Parathyroid adenoma (tissue), 2 donors: ENCODE measurements at regions not wholly inside any gene's neighbourhood (a gene's known extent, or its start where the extent isn't known, plus 50 kb on each side); places are given as distances from the start of the nearest gene placed in this dataset.
"Not testable (repeated sequence)": the region's sequence is repeated elsewhere in the genome, so short reads cannot be mapped to it uniquely, and the experiment has no call there.

Experiments
- H2AFZ ChIP-seq: fragments of 300-600 bp; sonication (generic); one replicate; pipeline ENCODE4 v1.7.0; 2017; ENCODE audit warnings: antibody characterized with exemption, mild to moderate bottlenecking
- H3K27ac ChIP-seq: fragments of 300-600 bp; sonication (generic); one replicate; pipeline ENCODE4 v1.7.0; 2017
- H3K27me3 ChIP-seq: fragments of 300-600 bp; sonication (generic); one replicate; pipeline ENCODE4 v1.7.0; 2017; ENCODE audit warnings: low read length; ENCODE audit not compliant: control insufficient read depth, insufficient read depth
- H3K36me3 ChIP-seq: fragments of 300-600 bp; sonication (generic); one replicate; pipeline ENCODE4 v1.7.0; 2017; ENCODE audit warnings: low read length; ENCODE audit not compliant: control insufficient read depth, insufficient read depth
- H3K4me1 ChIP-seq: fragments of 300-600 bp; sonication (generic); one replicate; pipeline ENCODE4 v1.7.0; 2017; ENCODE audit warnings: control low read depth
- H3K4me2 ChIP-seq: fragments of 300-600 bp; sonication (generic); one replicate; pipeline ENCODE4 v1.7.0; 2017; ENCODE audit warnings: low read length
- H3K4me3 ChIP-seq: fragments of 300-600 bp; sonication (generic); one replicate; pipeline ENCODE4 v1.7.0; 2017; ENCODE audit warnings: low read depth, low read length
- H3K79me2 ChIP-seq: fragments of 300-600 bp; sonication (generic); one replicate; pipeline ENCODE4 v1.7.0; 2017; ENCODE audit warnings: control low read depth
- H3K9ac ChIP-seq: fragments of 300-600 bp; sonication (generic); one replicate; pipeline ENCODE4 v1.7.0; 2017; ENCODE audit warnings: mild to moderate bottlenecking
- H3K9me3 ChIP-seq: fragments of 300-600 bp; sonication (generic); one replicate; pipeline ENCODE4 v1.7.0; 2017; ENCODE audit warnings: low read length; ENCODE audit not compliant: control insufficient read depth
- TF ChIP-seq, protein P1 (sequence below): fragments of 300-600 bp; sonication (generic); IDR thresholded peaks from one replicate; pipeline ENCODE4 v1.7.0; 2017; ENCODE audit warnings: antibody characterized with exemption, mild to moderate bottlenecking
- donor health status: primary hyperparathyroidism.

DNA sequence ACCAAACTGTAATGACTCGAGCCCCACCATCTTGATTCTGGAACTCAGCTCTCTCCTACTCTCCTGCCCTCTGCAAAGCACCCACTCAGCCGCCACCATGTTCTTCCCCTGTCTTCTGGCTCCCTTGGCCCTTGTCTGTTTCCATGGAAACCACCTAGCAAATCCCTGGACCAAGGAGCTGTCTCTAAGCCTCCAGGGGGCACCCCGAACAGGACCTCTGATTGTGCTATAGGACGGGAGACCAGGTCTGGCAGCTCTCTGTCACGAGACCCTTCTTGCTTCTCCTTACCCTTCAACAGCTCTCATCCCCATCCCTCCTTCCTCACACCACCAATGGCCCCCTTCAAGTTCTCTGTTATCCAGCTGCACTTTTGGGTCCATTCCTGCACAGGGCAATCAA, 277.7 kb upstream of the ZNF507 start:
- Histone ChIP-seq H3K4me1 (no peaks in the 10 kb centered on the region), H3K27me3 (no peaks in the 10 kb centered on the region), H3K4me3 (no peak overlapping the region), H3K36me3 (no peaks in the 10 kb centered on the region), H3K9ac (no peak overlapping the region), H3K79me2 (no peaks in the 10 kb centered on the region), H3K27ac (no peak overlapping the region), H2AFZ (no peak overlapping the region), H3K9me3 (no peaks in the 10 kb centered on the region), H3K4me2 (no peak overlapping the region)
- TF ChIP-seq, protein P1, sequence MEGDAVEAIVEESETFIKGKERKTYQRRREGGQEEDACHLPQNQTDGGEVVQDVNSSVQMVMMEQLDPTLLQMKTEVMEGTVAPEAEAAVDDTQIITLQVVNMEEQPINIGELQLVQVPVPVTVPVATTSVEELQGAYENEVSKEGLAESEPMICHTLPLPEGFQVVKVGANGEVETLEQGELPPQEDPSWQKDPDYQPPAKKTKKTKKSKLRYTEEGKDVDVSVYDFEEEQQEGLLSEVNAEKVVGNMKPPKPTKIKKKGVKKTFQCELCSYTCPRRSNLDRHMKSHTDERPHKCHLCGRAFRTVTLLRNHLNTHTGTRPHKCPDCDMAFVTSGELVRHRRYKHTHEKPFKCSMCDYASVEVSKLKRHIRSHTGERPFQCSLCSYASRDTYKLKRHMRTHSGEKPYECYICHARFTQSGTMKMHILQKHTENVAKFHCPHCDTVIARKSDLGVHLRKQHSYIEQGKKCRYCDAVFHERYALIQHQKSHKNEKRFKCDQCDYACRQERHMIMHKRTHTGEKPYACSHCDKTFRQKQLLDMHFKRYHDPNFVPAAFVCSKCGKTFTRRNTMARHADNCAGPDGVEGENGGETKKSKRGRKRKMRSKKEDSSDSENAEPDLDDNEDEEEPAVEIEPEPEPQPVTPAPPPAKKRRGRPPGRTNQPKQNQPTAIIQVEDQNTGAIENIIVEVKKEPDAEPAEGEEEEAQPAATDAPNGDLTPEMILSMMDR, result no peak

DNA sequence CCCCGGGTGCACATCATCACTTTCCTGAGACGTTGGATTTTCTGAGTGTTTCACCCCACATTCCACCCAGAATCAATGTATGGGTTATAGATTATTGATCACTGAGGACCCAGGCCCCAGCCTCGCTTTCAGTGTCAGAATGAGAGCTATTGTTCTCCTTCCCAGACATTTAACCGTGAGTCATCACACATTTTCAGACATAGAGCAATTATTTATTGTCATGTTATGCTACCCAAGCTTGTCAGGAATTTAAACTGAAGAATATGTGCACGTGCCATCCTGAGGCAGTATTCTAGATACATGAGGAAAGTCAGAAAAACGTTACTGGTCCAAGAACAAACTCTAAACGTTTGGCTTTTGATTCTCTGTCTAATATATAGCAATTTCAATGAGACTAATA, 276.6 kb upstream of the ZNF507 start:
- no peaks in the 10 kb centered on the region for H3K9me3 ChIP-seq
- TF ChIP-seq, protein P1, result no peak
- no peaks in the 10 kb centered on the region for H3K36me3 ChIP-seq

DNA sequence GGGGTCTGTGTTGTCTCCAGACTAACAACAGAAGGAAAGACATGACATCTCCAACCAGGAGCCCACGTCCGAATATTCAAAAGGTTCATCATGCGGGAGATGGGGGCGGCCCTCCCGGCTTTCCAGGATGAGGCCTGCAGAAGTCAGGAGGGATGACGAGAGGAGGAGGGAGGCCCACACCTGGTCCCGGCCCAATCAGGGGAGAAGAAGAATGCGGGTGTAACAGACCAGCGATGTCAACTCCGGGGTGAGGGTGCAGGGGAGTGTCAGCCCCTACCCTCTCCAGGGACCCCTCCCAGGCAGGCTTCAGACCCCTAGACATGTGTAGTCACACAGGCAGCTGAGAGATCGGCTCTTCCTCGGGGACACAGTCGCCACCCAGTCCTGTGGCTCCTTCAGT, 275.3 kb upstream of the ZNF507 start:
- no peak overlapping the region for H2AFZ ChIP-seq
- no peaks in the 10 kb centered on the region for H3K9me3 ChIP-seq
- H3K4me2 ChIP-seq, result no peak overlapping the region
- no peak overlapping the region for H3K27ac ChIP-seq
- no peaks in the 10 kb centered on the region for H3K36me3 ChIP-seq
- no peak overlapping the region for H3K4me3 ChIP-seq
- H3K9ac ChIP-seq, result no peak overlapping the region
- no peaks in the 10 kb centered on the region for H3K27me3 ChIP-seq
- TF ChIP-seq, protein P1, result no peak
- no peaks in the 10 kb centered on the region for H3K79me2 ChIP-seq
- H3K4me1 ChIP-seq, result no peaks in the 10 kb centered on the region

More for the DNA sequence above, 276.6 kb upstream of the ZNF507 start:
- no peaks in the 10 kb centered on the region for H3K4me1 ChIP-seq
- H3K9ac ChIP-seq, result no peak overlapping the region
- no peaks in the 10 kb centered on the region for H3K79me2 ChIP-seq
- H3K27me3 ChIP-seq, result no peaks in the 10 kb centered on the region
- no peak overlapping the region for H3K27ac ChIP-seq
- no peak overlapping the region for H3K4me3 ChIP-seq
- no peak overlapping the region for H2AFZ ChIP-seq
- no peak overlapping the region for H3K4me2 ChIP-seq

DNA sequence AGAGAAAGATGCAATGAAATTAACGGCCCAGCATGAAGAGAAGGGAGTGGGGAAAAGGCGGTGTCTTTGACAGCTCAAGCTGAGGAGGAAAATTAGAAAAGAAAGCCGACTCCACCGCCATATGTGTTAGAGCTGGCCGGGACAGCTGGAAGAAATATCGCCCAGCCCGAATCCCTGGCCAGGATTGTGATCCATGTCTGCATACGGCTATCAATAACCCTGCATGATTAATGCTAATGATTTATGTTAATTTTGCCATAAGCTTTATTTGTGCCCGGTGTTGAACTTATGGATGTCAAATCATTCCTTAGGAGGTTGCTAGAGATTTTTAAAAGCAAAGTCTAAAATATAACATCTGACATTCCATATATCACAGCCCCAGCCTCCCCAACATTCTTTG, 263.4 kb upstream of the ZNF507 start:
- Histone ChIP-seq H2AFZ (no peak overlapping the region), H3K27me3 (no peaks in the 10 kb centered on the region), H3K79me2 (no peaks in the 10 kb centered on the region), H3K9ac (no peak overlapping the region), H3K9me3 (no peaks in the 10 kb centered on the region), H3K4me3 (no peak overlapping the region), H3K36me3 (no peaks in the 10 kb centered on the region), H3K4me2 (no peak overlapping the region), H3K27ac (no peak overlapping the region), H3K4me1 (no peaks in the 10 kb centered on the region)
- TF ChIP-seq, protein P1, result no peak

DNA sequence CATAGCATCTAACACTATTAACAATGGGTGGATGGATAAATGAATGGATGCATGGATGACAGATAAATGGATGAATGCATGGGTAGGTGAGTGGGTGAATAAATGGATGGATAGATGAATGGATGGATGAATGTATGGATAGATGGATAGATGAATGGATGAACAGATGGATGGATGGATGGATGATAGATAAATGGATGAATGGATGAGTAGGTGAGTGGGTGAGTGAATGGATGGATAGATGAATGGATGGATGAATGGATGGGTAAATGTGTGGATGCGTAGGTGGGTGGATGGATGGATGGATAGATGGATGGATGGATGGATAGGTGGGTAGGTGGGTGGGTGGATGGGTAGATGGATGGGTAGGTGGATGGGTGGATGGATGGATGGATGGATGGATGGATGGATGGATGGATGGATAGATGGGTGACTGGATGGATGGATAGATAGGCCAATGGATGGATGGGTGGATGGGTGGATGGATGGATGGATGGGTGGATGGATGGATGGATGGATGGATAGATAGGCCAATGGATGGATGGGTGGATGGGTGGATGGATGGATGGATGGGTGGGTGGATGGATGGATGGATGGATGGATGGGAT, 260.6 kb upstream of the ZNF507 start:
- H3K9ac ChIP-seq, H2AFZ ChIP-seq, H3K9me3 ChIP-seq, H3K27me3 ChIP-seq, H3K4me2 ChIP-seq, H3K4me3 ChIP-seq, H3K36me3 ChIP-seq, H3K27ac ChIP-seq, H3K4me1 ChIP-seq, H3K79me2 ChIP-seq: not testable (repeated sequence)
